ENCODE measurements at regions not wholly inside any gene's neighbourhood (a gene's known extent, or its start where the extent isn't known, plus 50 kb on each side); places are given as distances from the start of the nearest gene placed in this dataset.
"Not testable (repeated sequence)": the region's sequence is repeated elsewhere in the genome, so short reads cannot be mapped to it uniquely, and the experiment has no call there.

DNA sequence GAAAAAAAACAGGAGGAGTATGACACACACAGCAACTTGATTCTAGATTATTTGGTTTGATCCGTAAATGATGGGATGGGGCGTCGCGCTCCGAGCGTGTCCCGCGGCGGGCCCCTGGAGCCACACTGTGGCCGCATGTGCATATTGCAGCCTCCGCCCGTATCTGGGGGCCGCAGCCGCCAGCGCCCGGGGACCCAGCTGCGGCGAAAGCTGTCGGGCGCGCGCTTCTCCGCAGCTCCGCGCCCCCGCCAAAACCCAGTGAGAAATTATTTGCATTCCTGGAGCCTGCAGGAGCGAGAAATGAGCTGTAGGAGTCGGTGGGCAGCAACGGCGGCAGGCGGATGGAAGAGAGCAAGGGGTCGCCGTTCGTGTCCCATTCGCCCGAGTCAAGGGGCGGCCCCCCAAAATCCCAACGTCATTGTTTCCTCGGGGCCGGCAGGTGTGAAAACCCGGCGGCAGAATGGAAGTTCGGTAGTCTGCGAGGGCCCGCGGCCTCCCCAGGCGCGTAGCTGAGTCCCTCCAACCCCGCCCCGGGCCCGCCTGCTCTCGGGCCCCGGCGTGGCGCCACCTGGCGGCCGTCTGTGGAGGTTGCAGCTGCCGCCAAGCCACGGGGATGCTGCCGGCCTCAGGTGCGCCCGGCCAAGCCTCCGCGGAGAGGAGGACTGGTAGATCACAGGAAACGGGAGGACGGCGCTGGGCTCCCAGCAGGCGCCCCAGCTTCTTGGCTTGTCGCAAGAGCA lies 86.8 kb downstream of the FAM72B start:
- not testable (repeated sequence) for DNase-seq (ENCODE audit: extremely low read depth, low read depth, low spot score)

DNA sequence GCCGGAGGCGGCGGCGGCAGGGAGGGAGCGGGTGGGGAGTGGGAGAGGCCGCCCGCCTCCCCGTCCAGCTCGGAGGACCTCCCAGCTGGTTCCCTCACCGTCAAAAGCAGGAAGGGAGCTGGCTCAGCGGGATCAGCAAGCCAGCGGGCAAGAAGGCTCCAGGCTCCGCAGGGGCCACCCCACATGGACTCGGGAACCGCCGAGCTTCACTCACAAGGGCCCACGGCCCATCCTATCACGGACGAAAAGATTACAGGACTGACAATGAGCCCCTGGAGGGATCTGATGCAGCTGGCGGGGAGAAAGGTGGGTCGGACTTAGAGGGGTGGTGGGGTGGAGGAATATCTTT lies 86.3 kb downstream of the FAM72B start:
- DNase-seq (ENCODE audit: extremely low read depth, low read depth, low spot score), result not testable (repeated sequence)

DNA sequence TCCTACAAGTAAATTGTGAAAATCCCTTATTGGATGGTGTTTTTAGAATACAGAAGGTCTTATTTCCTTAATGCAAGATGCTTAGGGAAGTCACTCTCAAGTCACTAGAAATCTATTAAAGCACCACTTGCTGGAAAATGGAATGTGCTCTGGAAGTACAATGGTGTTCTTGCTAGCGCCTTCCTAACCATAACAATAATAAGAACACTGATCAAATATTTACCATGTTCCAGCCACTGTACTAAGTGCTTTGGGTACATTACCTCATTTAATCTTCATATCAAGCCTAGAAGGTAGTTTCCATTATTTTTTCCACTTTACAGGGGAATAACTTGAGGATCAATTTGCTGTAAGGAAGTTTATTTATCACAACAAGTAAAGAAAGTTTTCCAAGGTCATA lies 75.1 kb downstream of the FAM72B start:
- not testable (repeated sequence) for DNase-seq (ENCODE audit: extremely low read depth, low read depth, low spot score)

DNA sequence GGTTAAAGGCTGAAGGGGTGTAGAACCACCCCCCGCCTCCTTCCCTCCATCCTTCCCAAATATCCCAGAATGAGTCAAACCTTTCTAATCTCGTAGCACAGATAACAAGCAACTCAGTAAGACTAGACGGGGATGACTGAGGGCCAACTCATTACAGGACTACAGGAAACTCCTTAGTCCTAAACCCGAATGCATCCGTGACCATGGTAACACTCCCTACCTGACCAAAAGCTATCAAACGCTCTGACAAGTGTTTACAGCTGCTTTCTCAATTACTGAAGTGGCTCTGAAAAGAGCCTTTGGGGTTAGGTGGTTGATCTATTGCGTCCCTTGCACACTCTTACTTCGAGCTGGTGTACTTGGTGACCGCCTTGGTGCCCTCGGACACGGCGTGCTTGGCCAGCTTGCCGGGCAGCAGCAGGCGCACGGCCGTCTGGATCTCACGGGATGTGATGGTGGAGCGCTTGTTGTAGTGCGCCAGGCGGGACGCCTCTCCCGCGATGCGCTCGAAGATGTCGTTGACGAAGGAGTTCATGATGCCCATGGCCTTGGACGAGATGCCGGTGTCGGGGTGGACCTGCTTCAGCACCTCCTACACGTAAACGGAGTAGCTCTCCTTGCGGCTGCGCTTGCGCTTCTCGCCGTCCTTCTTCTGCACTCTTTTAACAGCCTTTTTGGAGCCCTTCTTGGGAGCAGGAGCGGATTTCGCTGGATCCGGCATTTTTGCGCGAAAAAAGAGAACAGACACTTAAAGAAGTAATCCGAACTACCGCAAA lies 67.4 kb downstream of the FAM72B start:
- DNase-seq (ENCODE audit: extremely low read depth, low read depth, low spot score), result not testable (repeated sequence)

DNA sequence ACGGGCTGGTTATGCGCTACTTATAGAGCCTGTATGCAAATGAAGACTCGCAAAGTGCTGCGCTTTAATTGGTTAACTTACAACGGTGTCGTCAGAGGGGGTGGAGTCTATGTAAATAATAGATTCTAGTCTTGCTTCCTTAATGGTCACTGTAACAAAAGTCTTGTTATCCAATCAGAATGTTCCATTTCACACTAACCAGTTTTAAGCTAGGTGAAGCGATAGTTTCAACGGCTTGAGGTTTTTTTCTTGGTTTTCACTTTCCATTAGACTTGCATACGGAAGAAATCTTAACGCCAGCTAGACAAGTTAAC lies 66.9 kb downstream of the FAM72B start:
- not testable (repeated sequence) for DNase-seq (ENCODE audit: extremely low read depth, low read depth, low spot score)

DNA sequence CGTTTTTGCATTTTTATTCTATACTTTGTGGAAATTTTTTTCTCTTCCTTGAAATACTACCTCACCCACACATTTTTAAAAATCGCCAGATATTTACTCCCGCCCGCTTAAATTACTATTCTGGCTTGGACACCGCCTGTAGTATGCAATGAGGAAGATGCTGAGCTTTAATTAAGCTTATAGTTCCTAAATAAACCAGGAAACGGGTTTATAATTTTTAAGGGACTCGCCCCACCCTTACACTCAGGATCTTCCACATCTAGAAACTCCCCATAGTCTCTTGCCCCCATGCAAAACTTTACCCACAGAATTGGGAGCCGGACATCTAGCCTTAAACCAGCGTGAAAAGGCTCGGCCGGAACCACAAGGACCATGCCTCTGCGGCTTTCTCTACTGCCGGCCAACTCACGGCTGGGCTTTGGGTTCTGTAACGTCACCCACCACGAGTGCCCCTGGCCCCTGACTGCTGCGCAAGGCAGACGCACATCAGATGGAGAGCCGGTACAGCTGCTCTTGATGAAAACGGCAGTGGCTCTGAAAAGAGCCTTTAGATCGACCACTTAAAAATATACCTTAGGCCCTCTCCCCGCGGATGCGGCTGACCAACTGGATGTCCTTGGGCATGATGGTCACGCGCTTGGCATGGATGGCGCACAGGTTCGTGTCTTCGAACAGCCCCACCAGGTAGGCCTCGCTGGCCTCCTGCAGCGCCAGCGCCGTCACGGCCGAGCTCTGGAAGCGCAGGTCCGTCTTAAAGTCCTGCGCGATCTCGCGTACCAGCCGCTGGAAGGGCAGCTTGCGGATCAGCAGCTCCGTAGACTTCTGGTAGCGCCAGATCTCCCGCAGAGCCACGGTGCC lies 66.3 kb downstream of the FAM72B start:
- not testable (repeated sequence) for DNase-seq (ENCODE audit: extremely low read depth, low read depth, low spot score)

All from glomerular endothelial cell (primary cell).